ENCODE measurements at regions not wholly inside any gene's neighbourhood (a gene's known extent, or its start where the extent isn't known, plus 50 kb on each side); places are given as distances from the start of the nearest gene placed in this dataset.

GRCh38 chr15:83346342-83346741 lies 61.9 kb upstream of the BNC1 start:
- TF ChIP-seq SUZ12 (IDR thresholded peaks at IDR 0.05; ENCODE audit: extremely low read depth, insufficient read depth, insufficient read length) (no peak), YY1 (IDR thresholded peaks at IDR 0.05; ENCODE audit: insufficient read depth, insufficient read length) (no peak), ZNF274 (IDR thresholded peaks at IDR 0.05; ENCODE audit: low read depth, low read length) (no peak)
